NCI-H774 (cell line): ENCODE measurements at regions not wholly inside any gene's neighbourhood (a gene's known extent, or its start where the extent isn't known, plus 50 kb on each side); places are given as distances from the start of the nearest gene placed in this dataset.

Experiments
- DNase-seq: peaks from one replicate; lab custom pipeline; 2025; lab: John Stamatoyannopoulos, UW

GRCh38 chr14:62528296-62528695 is 517.0 kb downstream of the KCNH5 start:
- DNase-seq: no peak

GRCh38 chr14:62532181-62532580 is 513.1 kb downstream of the KCNH5 start:
- no peak for DNase-seq

GRCh38 chr14:62546862-62547474 is 498.3 kb downstream of the KCNH5 start:
- no peak for DNase-seq

DNA sequence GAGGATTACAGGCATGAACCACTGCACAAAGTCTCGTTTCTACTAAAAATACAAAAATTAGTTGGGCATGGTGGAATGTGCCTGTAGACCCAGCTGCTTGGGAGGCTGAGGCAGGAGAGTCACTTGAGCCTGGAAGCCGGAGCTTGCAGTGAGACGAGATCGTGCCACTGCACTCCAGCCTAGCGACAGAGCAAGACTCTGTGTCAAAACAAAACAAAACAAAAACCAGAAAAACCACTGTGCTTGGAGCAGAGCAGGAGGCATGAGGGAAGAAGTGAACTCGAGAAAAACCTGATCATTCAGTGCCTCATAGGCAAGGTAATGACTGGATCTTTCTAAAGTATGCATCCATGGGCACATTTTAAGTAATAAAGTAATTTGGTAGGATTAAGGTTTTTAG is 487.8 kb downstream of the KCNH5 start:
- DNase-seq: no peak

GRCh38 chr14:62558451-62558850 is 486.8 kb downstream of the KCNH5 start:
- DNase-seq: no peak

- DNase-seq: no peak
Observed at GRCh38 chr14:62585247-62585646, 460.0 kb downstream of the KCNH5 start.

DNA sequence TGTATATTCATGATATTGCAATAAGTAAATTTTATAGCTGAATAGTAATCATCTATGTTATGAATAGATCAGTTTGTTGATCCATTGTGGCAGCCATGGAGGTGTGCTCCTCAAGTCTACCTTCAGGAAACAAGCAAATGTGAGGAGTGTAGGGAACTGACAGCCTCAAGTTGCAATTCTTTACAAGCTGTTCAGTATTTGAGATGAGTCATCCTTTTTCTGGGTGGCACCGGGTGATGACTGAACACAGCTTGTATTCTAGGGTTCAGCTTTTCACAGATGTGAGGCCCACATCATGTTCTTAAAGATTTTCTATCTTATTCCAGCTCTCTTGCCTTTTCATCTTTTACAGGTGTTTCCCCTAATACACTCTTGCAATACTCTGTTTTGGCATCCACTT is 452.4 kb downstream of the KCNH5 start:
- no peak for DNase-seq

GRCh38 chr14:62597143-62597542 is 448.1 kb downstream of the KCNH5 start:
- DNase-seq: no peak

DNA sequence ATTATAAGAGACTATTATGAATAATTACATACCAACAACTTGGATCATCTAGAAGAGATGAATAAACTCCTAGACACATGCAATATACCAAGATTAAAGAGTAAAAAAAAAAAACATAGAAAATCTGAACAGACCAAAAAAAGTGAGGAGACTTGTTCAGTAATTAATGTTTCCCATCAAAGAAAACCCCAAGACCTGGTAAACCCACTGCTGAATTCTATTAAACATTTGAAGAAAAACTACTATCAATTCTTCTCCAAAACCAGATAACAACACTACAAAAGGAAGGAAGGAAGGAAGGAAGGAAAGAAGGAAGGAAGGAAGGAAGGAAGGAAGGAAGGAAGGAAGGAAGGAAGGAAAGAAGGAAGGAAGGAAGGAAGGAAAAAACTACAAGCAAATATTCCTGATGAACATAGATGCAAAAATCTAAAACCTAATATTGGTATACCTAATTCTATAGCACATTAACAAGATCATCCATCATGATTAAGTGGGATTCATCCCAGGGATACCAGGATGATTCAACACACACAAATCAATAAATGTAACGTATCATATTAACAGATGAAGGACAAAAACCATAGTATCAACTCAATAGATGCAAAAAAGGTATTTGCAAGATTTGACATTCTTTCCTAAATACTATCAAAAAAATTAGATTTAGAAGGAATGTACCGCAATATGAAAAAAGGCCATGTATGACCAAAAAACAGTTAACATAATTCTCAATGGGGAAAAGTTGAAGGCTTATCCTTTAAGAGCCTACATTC is 445.5 kb downstream of the KCNH5 start:
- DNase-seq: no peak

- DNase-seq: no peak
Observed at GRCh38 chr14:62602712-62603111, 442.5 kb downstream of the KCNH5 start.

GRCh38 chr14:62604524-62604923 is 440.7 kb downstream of the KCNH5 start:
- no peak for DNase-seq

DNA sequence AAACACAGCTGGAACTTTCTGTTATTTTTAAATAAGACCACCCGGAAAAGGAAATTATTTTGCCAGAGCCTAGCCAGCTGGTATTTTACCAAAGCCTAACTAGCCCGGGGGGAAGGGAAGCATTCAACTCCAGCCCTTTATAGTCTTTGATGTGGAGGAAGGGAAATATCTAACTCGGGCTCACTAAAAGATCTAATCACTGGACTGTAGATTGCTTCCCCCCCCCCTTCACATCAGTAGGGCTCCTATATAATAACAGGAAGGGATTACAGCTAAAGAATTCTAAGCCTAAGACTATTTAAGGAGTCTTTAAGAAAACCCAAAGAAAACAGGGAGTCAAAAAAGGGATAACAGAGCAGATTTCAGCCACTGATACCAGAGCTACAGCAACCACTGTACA is 431.1 kb downstream of the KCNH5 start:
- no peak for DNase-seq

DNA sequence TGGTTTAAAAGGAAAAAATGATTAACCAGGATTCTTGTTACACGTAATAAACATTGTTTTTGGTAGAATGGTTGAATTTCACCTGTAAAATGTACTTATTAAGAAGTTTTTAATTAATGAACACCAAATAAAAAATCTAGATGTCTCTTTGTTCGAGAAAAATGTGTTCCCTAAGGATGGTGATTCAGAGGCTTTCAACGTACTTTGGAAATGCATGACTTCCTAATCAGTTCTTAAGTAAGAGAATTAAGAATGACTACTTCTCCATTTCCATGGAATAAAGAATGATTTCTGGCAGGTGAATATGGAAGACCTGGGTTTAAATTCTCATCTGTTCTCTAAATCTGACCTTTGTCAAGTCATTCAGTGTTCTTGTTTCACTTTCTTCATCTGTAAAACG is 428.6 kb downstream of the KCNH5 start:
- no peak for DNase-seq

- no peak for DNase-seq
Observed at GRCh38 chr14:62626416-62626815, 418.8 kb downstream of the KCNH5 start.

- no peak for DNase-seq
Observed at GRCh38 chr14:62629176-62629725, 416.0 kb downstream of the KCNH5 start.

DNA sequence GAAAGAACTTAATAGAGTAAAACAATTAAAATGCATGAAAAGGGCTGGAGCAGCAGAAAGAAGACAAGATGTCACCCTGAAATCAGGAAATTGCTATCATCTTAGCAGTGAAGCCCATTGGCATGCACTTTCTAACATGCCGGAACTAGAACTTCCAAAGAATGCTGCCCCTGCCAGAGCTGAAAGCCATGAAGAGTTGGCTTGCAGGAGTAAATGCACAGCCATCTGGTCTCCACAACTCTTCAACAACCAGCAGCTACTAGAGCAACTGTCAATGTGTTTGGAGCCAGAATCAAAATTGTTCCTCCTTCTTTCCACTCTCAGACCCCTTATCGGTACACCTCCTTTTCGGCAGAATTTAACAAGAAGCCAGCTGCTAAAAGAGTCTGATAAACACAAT is 414.1 kb downstream of the KCNH5 start:
- DNase-seq: no peak

GRCh38 chr14:62632771-62633170 is 412.5 kb downstream of the KCNH5 start:
- no peak for DNase-seq

- DNase-seq: no peak
Observed at GRCh38 chr14:62645649-62646048, 399.6 kb downstream of the KCNH5 start.
